ENCODE measurements at regions not wholly inside any gene's neighbourhood (a gene's known extent, or its start where the extent isn't known, plus 50 kb on each side); places are given as distances from the start of the nearest gene placed in this dataset.

- TF ChIP-seq POLR2A (IDR thresholded peaks at IDR 0.05; ENCODE audit: low read depth, low read length) (no peak), TAF1 (IDR thresholded peaks at IDR 0.05; ENCODE audit: low read depth, low read length) (no peak), POLR2AphosphoS5 (IDR thresholded peaks at IDR 0.05; ENCODE audit: low read depth, low read length) (no peak), SPI1 (IDR thresholded peaks at IDR 0.05; ENCODE audit: low read depth, low read length) (no peak), POU2F2 (IDR thresholded peaks at IDR 0.05; ENCODE audit: low read depth, low read length) (no peak), PAX5 (IDR thresholded peaks at IDR 0.05; ENCODE audit: insufficient read depth, low read length, severe bottlenecking) (no peak)
Measured at GRCh38 chr9:135249191-135249590, 161.7 kb downstream of the OLFM1 start.
